Glutamatergic neuron (in vitro differentiated cells): ENCODE measurements at regions not wholly inside any gene's neighbourhood (a gene's known extent, or its start where the extent isn't known, plus 50 kb on each side); places are given as distances from the start of the nearest gene placed in this dataset.

Experiments used
- DNase-seq: peaks from one replicate; pipeline ENCODE4 v3.0.0; 2022
- H3K27ac Mint-ChIP-seq: one replicate; pipeline ENCODE4 v1.8.0; 2020; ENCODE audit warnings: mild to moderate bottlenecking, mixed read lengths, inconsistent platforms; ENCODE audit not compliant: unreplicated experiment
- H3K27me3 Mint-ChIP-seq: one replicate; pipeline ENCODE4 v1.8.0; 2020; ENCODE audit warnings: mild to moderate bottlenecking, moderate library complexity, mixed read lengths, inconsistent platforms; ENCODE audit not compliant: unreplicated experiment
- H3K36me3 Mint-ChIP-seq: one replicate; pipeline ENCODE4 v1.8.0; 2020; ENCODE audit warnings: mild to moderate bottlenecking, mixed read lengths, inconsistent platforms; ENCODE audit not compliant: unreplicated experiment
- H3K4me1 Mint-ChIP-seq: one replicate; pipeline ENCODE4 v1.8.0; 2020; ENCODE audit warnings: mild to moderate bottlenecking, low read depth, mixed read lengths, inconsistent platforms; ENCODE audit not compliant: unreplicated experiment
- H3K4me3 Mint-ChIP-seq: one replicate; pipeline ENCODE4 v1.8.0; 2020; ENCODE audit warnings: mild to moderate bottlenecking, mixed read lengths, inconsistent platforms; ENCODE audit not compliant: unreplicated experiment
- H3K9me3 Mint-ChIP-seq: one replicate; pipeline ENCODE4 v1.8.0; 2020; ENCODE audit warnings: mild to moderate bottlenecking, moderate library complexity, mixed read lengths, inconsistent platforms; ENCODE audit not compliant: unreplicated experiment
- CTCF ChIP-seq: fragments of 200-600 bp; sonication (generic); IDR thresholded peaks from one replicate; pipeline ENCODE4 v1.5.0; 2021; ENCODE audit not compliant: partially characterized antibody, unreplicated experiment

- Mint-ChIP-seq H3K27me3 (no peaks in the 10 kb centered on the region), H3K36me3 (no peaks in the 10 kb centered on the region), H3K4me3 (no peak overlapping the region), H3K4me1 (peaks cover 8% of the 10 kb centered on the region), H3K9me3 (no peaks in the 10 kb centered on the region), H3K27ac (peak overlapping the region; percentile 29)
- no peak for DNase-seq
- no peak for TF ChIP-seq CTCF
Observed at GRCh38 chr7:16026253-16027020, 340.0 kb upstream of the MEOX2 start.

GRCh38 chr7:16025696-16026095 lies 339.2 kb upstream of the MEOX2 start:
- H3K9me3 Mint-ChIP-seq, result no peaks in the 10 kb centered on the region
- no peak overlapping the region for H3K27ac Mint-ChIP-seq
- H3K27me3 Mint-ChIP-seq, result peaks cover 1% of the 10 kb centered on the region
- H3K4me1 Mint-ChIP-seq, result peaks cover 8% of the 10 kb centered on the region
- no peak for DNase-seq
- no peak overlapping the region for H3K4me3 Mint-ChIP-seq
- H3K36me3 Mint-ChIP-seq, result no peaks in the 10 kb centered on the region
- TF ChIP-seq CTCF, result no peak

DNA sequence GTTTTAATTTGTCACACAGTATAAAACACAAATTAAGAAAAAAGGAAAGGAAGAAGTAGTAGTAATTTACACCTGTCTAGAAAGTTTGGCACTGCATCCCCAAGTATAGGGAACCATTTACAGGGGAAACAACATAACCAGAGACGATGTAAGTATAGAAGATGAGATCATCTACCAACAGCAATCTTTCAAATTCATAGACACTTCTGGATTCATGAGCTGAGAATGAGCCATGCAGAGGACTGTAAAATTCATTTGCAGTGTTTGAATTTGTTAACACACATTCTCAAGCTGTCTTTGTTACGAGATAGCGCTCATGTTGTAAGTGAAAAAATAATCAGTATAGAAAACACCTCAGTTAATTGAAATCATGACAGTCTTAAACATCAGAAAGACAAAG lies 337.0 kb upstream of the MEOX2 start:
- peaks cover 4% of the 10 kb centered on the region for H3K4me1 Mint-ChIP-seq
- peaks cover 1% of the 10 kb centered on the region for H3K27me3 Mint-ChIP-seq
- no peak overlapping the region for H3K4me3 Mint-ChIP-seq
- DNase-seq, result no peak
- H3K36me3 Mint-ChIP-seq, result no peaks in the 10 kb centered on the region
- H3K27ac Mint-ChIP-seq, result no peak overlapping the region
- TF ChIP-seq CTCF, result no peak
- H3K9me3 Mint-ChIP-seq, result no peaks in the 10 kb centered on the region

DNA sequence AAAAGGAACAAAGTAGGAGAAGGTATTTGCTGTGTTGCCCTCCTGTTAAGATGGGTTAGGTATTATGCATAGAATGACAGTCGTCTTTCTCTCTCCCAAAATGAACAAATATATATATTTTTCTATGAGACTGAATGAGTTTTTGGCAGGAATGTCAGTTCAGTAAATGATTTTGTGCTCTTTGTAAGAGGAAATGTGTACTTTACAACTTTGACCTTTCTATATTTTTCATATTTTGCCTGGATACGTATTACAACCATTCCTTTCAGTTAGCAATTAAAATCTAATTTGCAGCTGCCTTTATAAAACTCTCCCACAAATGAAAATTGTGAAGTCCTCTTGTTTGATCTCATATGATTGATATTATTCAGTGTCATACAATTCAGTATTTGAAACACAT lies 336.6 kb upstream of the MEOX2 start:
- H3K4me1 Mint-ChIP-seq, result peaks cover 4% of the 10 kb centered on the region
- no peak overlapping the region for H3K4me3 Mint-ChIP-seq
- H3K27me3 Mint-ChIP-seq, result peaks cover 1% of the 10 kb centered on the region
- no peaks in the 10 kb centered on the region for H3K36me3 Mint-ChIP-seq
- H3K9me3 Mint-ChIP-seq, result no peaks in the 10 kb centered on the region
- H3K27ac Mint-ChIP-seq, result no peak overlapping the region
- TF ChIP-seq CTCF, result no peak
- no peak for DNase-seq

DNA sequence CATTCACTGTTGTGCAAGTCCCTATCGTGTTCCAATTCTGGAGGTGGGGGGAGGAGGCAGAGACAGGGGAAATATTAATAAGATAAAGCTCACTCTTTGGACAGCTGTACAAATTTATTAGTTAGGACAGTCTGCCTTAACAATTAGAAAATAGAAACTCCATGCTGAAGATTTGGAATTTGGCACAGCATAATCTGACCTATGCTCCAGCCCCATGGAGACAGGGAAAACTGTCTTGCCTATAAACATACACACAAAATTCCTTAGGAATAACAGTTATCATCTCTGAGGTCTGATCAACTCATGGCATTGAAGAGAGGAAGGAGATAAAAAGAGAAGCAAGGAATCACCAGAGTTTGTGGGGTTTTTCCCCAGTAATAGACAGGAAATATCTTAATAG lies 335.4 kb upstream of the MEOX2 start:
- peaks cover 4% of the 10 kb centered on the region for H3K4me1 Mint-ChIP-seq
- no peak for DNase-seq
- H3K27me3 Mint-ChIP-seq, result peaks cover 1% of the 10 kb centered on the region
- no peak for TF ChIP-seq CTCF
- H3K27ac Mint-ChIP-seq, result no peak overlapping the region
- no peaks in the 10 kb centered on the region for H3K36me3 Mint-ChIP-seq
- H3K4me3 Mint-ChIP-seq, result no peak overlapping the region
- no peaks in the 10 kb centered on the region for H3K9me3 Mint-ChIP-seq
